H1 (cell line): ENCODE measurements at regions not wholly inside any gene's neighbourhood (a gene's known extent, or its start where the extent isn't known, plus 50 kb on each side); places are given as distances from the start of the nearest gene placed in this dataset.

Experiments
- CTCF ChIA-PET: fragments of 300-600 bp; sonication (Branson Sonifier 250); formaldehyde crosslinking; loops from one replicate; lab custom pipeline; 2021; ENCODE audit not compliant: partially characterized antibody; lab: Charles Lee
- POLR2A ChIA-PET: fragments of 300-600 bp; sonication (Branson Sonifier 250); formaldehyde crosslinking; loops from one replicate; lab custom pipeline; 2021; ENCODE audit warnings: inconsistent platforms; ENCODE audit not compliant: partially characterized antibody; lab: Charles Lee
- DNase-seq, 2 experiments: peaks; one replicate each; pipeline versions ENCODE4 v3.0.0 to v3.0.0-alpha.2; 2010 to 2022; ENCODE audit warnings: low spot score in 2 of 2, low read depth in 1 of 2, mixed read lengths in 1 of 2
- FAIRE-seq: peaks from 2 replicates; lab custom pipeline; 2011; peaks lifted over from hg19 to GRCh38; lab: Jason Lieb, UNC
- H2AFZ ChIP-seq: 2 replicates; pipeline ENCODE4 v1.8.1; 2012; ENCODE audit warnings: low read length, inconsistent platforms
- H2AK5ac ChIP-seq: 2 replicates; pipeline ENCODE4 v1.6.1; 2013; ENCODE audit warnings: low read depth, low read length
- H2BK120ac ChIP-seq: replicated peaks from 2 replicates; pipeline ENCODE3; 2013; ENCODE audit warnings: low read depth, low read length, inconsistent platforms
- H2BK12ac ChIP-seq: 2 replicates; pipeline ENCODE4 v1.6.1; 2013; ENCODE audit warnings: low read depth, low read length
- H2BK15ac ChIP-seq: 2 replicates; pipeline ENCODE4 v1.6.1; 2013; ENCODE audit warnings: low read length
- H2BK20ac ChIP-seq: 2 replicates; pipeline ENCODE4 v1.6.1; 2013; ENCODE audit warnings: low read length
- H2BK5ac ChIP-seq: 2 replicates; pipeline ENCODE4 v1.6.1; 2013; ENCODE audit warnings: low read depth, low read length
- H3K14ac ChIP-seq: 2 replicates; pipeline ENCODE4 v1.6.1; 2013; ENCODE audit warnings: inconsistent platforms; ENCODE audit not compliant: insufficient read length
- H3K18ac ChIP-seq: 2 replicates; pipeline ENCODE4 v1.6.1; 2013; ENCODE audit warnings: low read length; ENCODE audit errors: extremely low read depth
- H3K23ac ChIP-seq: 2 replicates; pipeline ENCODE4 v1.6.1; 2013; ENCODE audit warnings: inconsistent platforms; ENCODE audit not compliant: insufficient read length
- H3K23me2 ChIP-seq: 2 replicates; pipeline ENCODE4 v1.6.1; 2013; ENCODE audit warnings: low read depth, low read length
- H3K27ac ChIP-seq: 2 replicates; pipeline ENCODE4 v1.6.1; 2011; ENCODE audit warnings: low read depth, low read length, inconsistent platforms
- H3K27me3 ChIP-seq, 4 experiments: replicated peaks in 1 of 4; 1 replicate in 1 of 4; 2 replicates in 3 of 4; pipeline versions ENCODE4 v1.6.1 to v1.8.1; 2011 to 2013; ENCODE audit warnings: low read length in 3 of 4, mild to moderate bottlenecking in 3 of 4, inconsistent platforms in 2 of 4, mixed read lengths in 2 of 4, moderate library complexity in 1 of 4; ENCODE audit not compliant: control insufficient read depth in 3 of 4, insufficient read depth in 3 of 4; ENCODE audit errors: extremely low read depth in 1 of 4
- H3K36me3 ChIP-seq, 4 experiments: 2 replicates each; pipeline versions ENCODE4 v1.6.1 to v1.8.1; 2011 to 2013; ENCODE audit warnings: mild to moderate bottlenecking in 4 of 4, low read length in 3 of 4, moderate library complexity in 2 of 4, control low read depth in 1 of 4, inconsistent platforms in 1 of 4; ENCODE audit not compliant: insufficient read depth in 4 of 4, control insufficient read depth in 2 of 4
- H3K4ac ChIP-seq: replicated peaks from 2 replicates; pipeline ENCODE3; 2013; ENCODE audit warnings: low read length, low read depth, mixed read lengths, inconsistent platforms; ENCODE audit not compliant: insufficient read length
- H3K4me1 ChIP-seq, 4 experiments: replicated peaks in 1 of 4; 1 replicate in 1 of 4; 2 replicates in 3 of 4; pipeline versions ENCODE4 v1.6.1 to v1.8.1; 2011 to 2013; ENCODE audit warnings: low read length in 3 of 4, inconsistent platforms in 2 of 4, mixed read lengths in 1 of 4; ENCODE audit not compliant: insufficient read depth in 4 of 4, control insufficient read depth in 3 of 4
- H3K4me2 ChIP-seq, 2 experiments: 2 replicates each; pipeline versions ENCODE4 v1.6.1 to v1.8.1; 2011 to 2013; ENCODE audit warnings: low read depth in 2 of 2, low read length in 2 of 2, control low read depth in 1 of 2, inconsistent platforms in 1 of 2, mild to moderate bottlenecking in 1 of 2; ENCODE audit not compliant: insufficient read depth in 1 of 2
- H3K4me3 ChIP-seq, 4 experiments: fragments of 200-600, 300-600 bp in 1 of 4; sonication (generic), shearing (Covaris generic), sonication (Bioruptor Twin) in 1 of 4; 2 replicates each; pipeline versions ENCODE4 v1.5.1 to v1.8.1; 2011 to 2016; ENCODE audit warnings: low read length in 4 of 4, low read depth in 3 of 4, control low read depth in 2 of 4, inconsistent platforms in 2 of 4, mild to moderate bottlenecking in 2 of 4, mixed read lengths in 1 of 4, moderate library complexity in 1 of 4; ENCODE audit not compliant: insufficient read depth in 2 of 4; ENCODE audit errors: extremely low read depth in 1 of 4
- H3K56ac ChIP-seq: replicated peaks from 2 replicates; pipeline ENCODE3; 2013; ENCODE audit warnings: low read depth, mild to moderate bottlenecking, mixed read lengths, low read length, inconsistent platforms; ENCODE audit not compliant: insufficient read length
- H3K79me1 ChIP-seq: 2 replicates; pipeline ENCODE4 v1.6.1; 2013; ENCODE audit warnings: low read depth, low read length, control low read depth
- H3K79me2 ChIP-seq, 2 experiments: 2 replicates each; pipeline versions ENCODE4 v1.6.1 to v1.8.1; 2012 to 2013; ENCODE audit warnings: low read length in 2 of 2, mild to moderate bottlenecking in 2 of 2, inconsistent platforms in 1 of 2; ENCODE audit not compliant: insufficient read depth in 2 of 2, control insufficient read depth in 1 of 2
- H3K9ac ChIP-seq, 4 experiments: replicated peaks in 1 of 4; 1 replicate in 1 of 4; 2 replicates in 3 of 4; pipeline versions ENCODE4 v1.6.1 to v1.8.1; 2011 to 2013; ENCODE audit warnings: low read depth in 3 of 4, low read length in 3 of 4, control low read depth in 2 of 4, mild to moderate bottlenecking in 2 of 4, moderate library complexity in 2 of 4, inconsistent platforms in 1 of 4; ENCODE audit errors: extremely low read depth in 1 of 4
- H3K9me3 ChIP-seq, 2 experiments: 2 replicates each; pipeline versions ENCODE4 v1.6.1 to v1.8.1; 2012 to 2013; ENCODE audit warnings: mild to moderate bottlenecking in 2 of 2, moderate library complexity in 2 of 2, control low read depth in 1 of 2, inconsistent platforms in 1 of 2, low read depth in 1 of 2, low read length in 1 of 2, mixed read lengths in 1 of 2; ENCODE audit not compliant: insufficient read depth in 2 of 2
- H4K20me1 ChIP-seq, 2 experiments: replicated peaks in 1 of 2; 2 replicates each; pipeline versions ENCODE3 to v1.8.1; 2011 to 2013; ENCODE audit warnings: inconsistent platforms in 2 of 2, low read length in 2 of 2, mild to moderate bottlenecking in 1 of 2; ENCODE audit not compliant: insufficient read depth in 2 of 2, control insufficient read depth in 1 of 2
- H4K5ac ChIP-seq: 2 replicates; pipeline ENCODE4 v1.6.1; 2013; ENCODE audit warnings: low read length, low read depth, mixed read lengths, inconsistent platforms; ENCODE audit not compliant: insufficient read length
- H4K8ac ChIP-seq: 2 replicates; pipeline ENCODE4 v1.8.0; 2013; ENCODE audit warnings: mild to moderate bottlenecking, moderate library complexity, low read length, inconsistent platforms; ENCODE audit not compliant: insufficient read depth; ENCODE audit errors: extremely low read depth
- H4K91ac ChIP-seq: replicated peaks from 2 replicates; pipeline ENCODE3; 2013; ENCODE audit warnings: low read length, mixed read lengths, inconsistent platforms; ENCODE audit not compliant: insufficient read length
- BCL11A ChIP-seq, 2 experiments: IDR thresholded peaks; one replicate each; pipeline ENCODE4 v1.6.1; 2011; ENCODE audit warnings: low read depth in 2 of 2, low read length in 2 of 2, mild to moderate bottlenecking in 2 of 2
- BRCA1 ChIP-seq: IDR thresholded peaks from 2 replicates; pipeline ENCODE4 v1.6.1; 2012; ENCODE audit warnings: low read depth, low read length, improper control_type of control experiment
- CBX8 ChIP-seq: fragments of 300-800, 300-1000 bp; sonication (generic); IDR thresholded peaks from 2 replicates; pipeline ENCODE4 v1.7.1; 2016; ENCODE audit warnings: low read depth, low read length, borderline replicate concordance
- HDAC6 ChIP-seq: IDR thresholded peaks from one replicate; pipeline ENCODE4 v1.7.1; 2012; ENCODE audit warnings: low read depth, mild to moderate bottlenecking, inconsistent platforms, low read length, moderate library complexity
- PHF8 ChIP-seq: fragments of 200-600 bp; sonication (generic); conservative IDR thresholded peaks from 2 replicates; pipeline ENCODE4 v1.7.1; 2012; ENCODE audit warnings: low read depth, mild to moderate bottlenecking, inconsistent platforms, low read length, moderate library complexity
- SAP30 ChIP-seq: fragments of 300-600 bp; sonication (generic); IDR thresholded peaks from 2 replicates; pipeline ENCODE4 v1.7.1; 2012; ENCODE audit warnings: low read length, moderate library complexity, mild to moderate bottlenecking, inconsistent platforms; ENCODE audit not compliant: insufficient read depth, insufficient replicate concordance
- SIRT6 ChIP-seq: IDR thresholded peaks from one replicate; pipeline ENCODE4 v1.7.1; 2012; ENCODE audit warnings: low read length, inconsistent platforms
- SRF ChIP-seq: IDR thresholded peaks from 2 replicates; pipeline ENCODE4 v1.6.1; 2011; ENCODE audit warnings: mild to moderate bottlenecking, low read depth, low read length, moderate library complexity
- YY1 ChIP-seq: IDR thresholded peaks from 2 replicates; pipeline ENCODE4 v1.6.1; 2011; ENCODE audit warnings: low read depth, mild to moderate bottlenecking, low read length
- WGBS, 2 experiments: shearing (Covaris generic) in 1 of 2; methylation state at CpG; one replicate each; pipeline versions ENCODE4 v1.1.6 to v1.1.7; 2013 to 2015; ENCODE audit warnings: low lambda C conversion rate in 2 of 2, mixed read lengths in 2 of 2, inconsistent platforms in 1 of 2, low coverage in 1 of 2, missing lambda C conversion rate in 1 of 2; ENCODE audit not compliant: insufficient replicate concordance in 2 of 2, insufficient coverage in 1 of 2, insufficient read length in 1 of 2; ENCODE audit errors: extremely low coverage in 1 of 2, missing lambda C conversion rate in 1 of 2; 5-methylcytosine and 5-hydroxymethylcytosine counted together
- TF ChIP-seq, protein P1 (sequence below): IDR thresholded peaks from 2 replicates; pipeline ENCODE4 v1.6.1; 2011; ENCODE audit warnings: low read depth, mild to moderate bottlenecking, low read length; ENCODE audit not compliant: insufficient read depth

DNA sequence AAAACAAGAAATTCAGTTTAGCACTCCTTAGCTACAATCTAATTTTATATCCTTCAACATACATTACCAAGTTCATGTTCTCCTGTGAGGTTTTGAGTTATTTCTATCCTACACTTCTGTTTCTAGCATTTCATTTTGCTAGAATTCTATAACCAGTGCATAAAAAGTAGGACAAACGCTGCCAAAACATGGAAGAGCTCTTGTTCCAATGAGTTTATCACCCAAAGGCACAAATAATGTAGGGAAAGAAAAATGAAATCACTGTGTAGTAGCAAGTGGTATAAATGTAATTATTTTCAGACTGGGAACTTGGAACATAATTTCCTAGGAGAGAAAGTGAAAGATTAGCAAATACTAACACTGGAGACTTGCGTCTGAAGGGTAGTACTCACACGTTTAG is 413.3 kb upstream of the NRSN1 start:
- no peaks in the 10 kb centered on the region for H3K9me3 ChIP-seq
- no peak overlapping the region for H3K18ac ChIP-seq
- POLR2A ChIA-PET: no interaction called here
- H3K79me1 ChIP-seq: no peaks in the 10 kb centered on the region
- no peak for DNase-seq
- H3K4me2 ChIP-seq: no peak overlapping the region
- no peak overlapping the region for H2AK5ac ChIP-seq
- no peak overlapping the region for H2AFZ ChIP-seq
- no peak overlapping the region for H3K9ac ChIP-seq
- H2BK15ac ChIP-seq: no peak overlapping the region
- WGBS, 2 experiments: 89% methylated on average over 3 of the region's 3 CpGs; no CpG with 5 or more reads in 1 of the 2 experiments
- no peak overlapping the region for H3K4ac ChIP-seq
- peaks cover 0 to 2% of the 10 kb centered on the region in 2 experiments for H4K20me1 ChIP-seq
- no peak overlapping the region for H4K5ac ChIP-seq
- H4K91ac ChIP-seq: no peak overlapping the region
- H3K79me2 ChIP-seq: no peaks in the 10 kb centered on the region
- no peak overlapping the region for H2BK5ac ChIP-seq
- H3K23ac ChIP-seq: no peak overlapping the region
- H3K23me2 ChIP-seq: no peaks in the 10 kb centered on the region
- CTCF ChIA-PET: no interaction called here
- H4K8ac ChIP-seq: no peak overlapping the region
- TF ChIP-seq SAP30: no peak
- TF ChIP-seq CBX8: no peak
- TF ChIP-seq PHF8: no peak
- no peak for TF ChIP-seq HDAC6
- no peak for TF ChIP-seq YY1
- TF ChIP-seq BCL11A (IDR thresholded peaks at IDR 0.05; ENCODE audit: low read depth in 2 of 2, low read length in 2 of 2): no peak
- no peak for TF ChIP-seq SRF
- TF ChIP-seq, protein P1, sequence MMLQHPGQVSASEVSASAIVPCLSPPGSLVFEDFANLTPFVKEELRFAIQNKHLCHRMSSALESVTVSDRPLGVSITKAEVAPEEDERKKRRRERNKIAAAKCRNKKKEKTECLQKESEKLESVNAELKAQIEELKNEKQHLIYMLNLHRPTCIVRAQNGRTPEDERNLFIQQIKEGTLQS: no peak
- TF ChIP-seq SIRT6: no peak
- TF ChIP-seq BRCA1: no peak
- no peak overlapping the region for H2BK20ac ChIP-seq
- H3K27ac ChIP-seq: no peak overlapping the region
- H3K27me3 ChIP-seq: no peaks in the 10 kb centered on the region
- no peak overlapping the region for H3K4me3 ChIP-seq
- no peak overlapping the region for H3K56ac ChIP-seq
- FAIRE-seq: no peak
- H2BK120ac ChIP-seq: no peak overlapping the region
- H2BK12ac ChIP-seq: no peak overlapping the region
- H3K36me3 ChIP-seq: no peaks in the 10 kb centered on the region
- H3K14ac ChIP-seq: no peak overlapping the region
- H3K4me1 ChIP-seq: no peaks in the 10 kb centered on the region
